Astrocyte (in vitro differentiated cells and primary cell): ENCODE measurements at regions not wholly inside any gene's neighbourhood (a gene's known extent, or its start where the extent isn't known, plus 50 kb on each side); places are given as distances from the start of the nearest gene placed in this dataset.

ENCODE experiments used
- DNase-seq: peaks from one replicate; pipeline ENCODE4 v3.0.0-alpha.2; 2010; ENCODE audit warnings: low read depth
- FAIRE-seq: peaks from 2 replicates; lab custom pipeline; 2011; peaks lifted over from hg19 to GRCh38; lab: Jason Lieb, UNC
- H2AFZ ChIP-seq: 2 replicates; pipeline ENCODE4 v1.6.0; 2012; ENCODE audit warnings: low read depth, low read length, inconsistent platforms
- H3K27ac ChIP-seq: 2 replicates; pipeline ENCODE4 v1.5.1; 2011; ENCODE audit warnings: low read depth, low read length, inconsistent platforms
- H3K27me3 ChIP-seq: 2 replicates; pipeline ENCODE4 v1.6.0; 2011; ENCODE audit warnings: low read length, inconsistent platforms; ENCODE audit not compliant: insufficient read depth
- H3K36me3 ChIP-seq: 2 replicates; pipeline ENCODE4 v1.5.1; 2011; ENCODE audit warnings: low read length, inconsistent platforms; ENCODE audit not compliant: insufficient read depth
- H3K4me1 ChIP-seq: 2 replicates; pipeline ENCODE4 v1.5.1; 2011; ENCODE audit warnings: low read length, inconsistent platforms; ENCODE audit not compliant: insufficient read depth
- H3K4me2 ChIP-seq: 2 replicates; pipeline ENCODE4 v1.6.0; 2012; ENCODE audit warnings: low read length, inconsistent platforms
- H3K4me3 ChIP-seq: 2 replicates; pipeline ENCODE4 v1.5.1; 2011; ENCODE audit warnings: low read depth, mild to moderate bottlenecking, low read length, inconsistent platforms; ENCODE audit not compliant: insufficient read depth
- H3K79me2 ChIP-seq: 2 replicates; pipeline ENCODE4 v1.6.0; 2012; ENCODE audit warnings: mild to moderate bottlenecking, low read length, inconsistent platforms; ENCODE audit not compliant: insufficient read depth
- H3K9ac ChIP-seq: 2 replicates; pipeline ENCODE4 v1.6.0; 2012; ENCODE audit warnings: mild to moderate bottlenecking, low read length, inconsistent platforms
- H3K9me3 ChIP-seq: 2 replicates; pipeline ENCODE4 v1.5.1; 2012; ENCODE audit warnings: low read depth, mild to moderate bottlenecking, low read length, inconsistent platforms; ENCODE audit not compliant: insufficient read depth
- H4K20me1 ChIP-seq: 2 replicates; pipeline ENCODE4 v1.6.0; 2012; ENCODE audit warnings: low read length, inconsistent platforms; ENCODE audit not compliant: insufficient read depth
- H3K27ac Mint-ChIP-seq: one replicate; pipeline ENCODE4 v1.8.0; 2021; ENCODE audit warnings: mild to moderate bottlenecking, mixed read lengths; ENCODE audit not compliant: unreplicated experiment
- H3K27me3 Mint-ChIP-seq: one replicate; pipeline ENCODE4 v1.8.0; 2021; ENCODE audit warnings: low read depth, mixed read lengths; ENCODE audit not compliant: unreplicated experiment
- H3K36me3 Mint-ChIP-seq: one replicate; pipeline ENCODE4 v1.8.0; 2021; ENCODE audit warnings: low read depth, mixed read lengths; ENCODE audit not compliant: unreplicated experiment
- H3K4me1 Mint-ChIP-seq: one replicate; pipeline ENCODE4 v1.8.0; 2021; ENCODE audit warnings: low read depth, mixed read lengths; ENCODE audit not compliant: unreplicated experiment
- H3K4me3 Mint-ChIP-seq: one replicate; pipeline ENCODE4 v1.8.0; 2021; ENCODE audit warnings: mild to moderate bottlenecking, moderate library complexity, mixed read lengths; ENCODE audit not compliant: unreplicated experiment
- H3K9me3 Mint-ChIP-seq: one replicate; pipeline ENCODE4 v1.8.0; 2021; ENCODE audit warnings: mild to moderate bottlenecking, mixed read lengths; ENCODE audit not compliant: unreplicated experiment
- EZH2 ChIP-seq: IDR thresholded peaks from 2 replicates; pipeline ENCODE4 v1.6.1; 2012; ENCODE audit warnings: mild to moderate bottlenecking, low read length, inconsistent platforms; ENCODE audit not compliant: insufficient read depth
- TF ChIP-seq, protein P1 (sequence below): IDR thresholded peaks from 2 replicates; pipeline ENCODE4 v1.5.1; 2011; ENCODE audit warnings: low read depth, mild to moderate bottlenecking, inconsistent platforms, low read length, moderate library complexity; ENCODE audit not compliant: insufficient read depth

DNA sequence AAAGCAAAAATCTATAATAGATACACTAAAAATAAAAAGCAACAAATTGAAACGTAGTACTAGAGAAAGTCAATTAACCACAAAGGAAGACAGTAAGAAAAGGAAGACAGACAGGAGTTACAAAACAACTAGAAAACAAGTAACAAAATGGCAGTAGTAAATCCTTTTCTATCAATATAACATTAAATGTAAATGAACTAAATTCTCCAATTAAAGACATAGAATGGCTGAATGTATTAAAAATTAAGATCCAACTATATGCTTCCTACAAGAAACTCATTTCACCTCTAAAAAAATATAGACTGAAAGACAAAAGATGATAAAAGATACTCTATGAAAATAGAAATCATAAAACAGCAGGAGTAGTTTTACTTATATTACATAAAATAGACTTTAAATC, 79.1 kb downstream of the CTH start:
- Mint-ChIP-seq H3K9me3 (no peaks in the 10 kb centered on the region), H3K4me3 (no peak overlapping the region), H3K27me3 (peaks cover 2% of the 10 kb centered on the region), H3K36me3 (no peaks in the 10 kb centered on the region), H3K27ac (no peak overlapping the region), H3K4me1 (peaks cover 28% of the 10 kb centered on the region)
- no peak for DNase-seq
- Histone ChIP-seq H3K79me2 (no peaks in the 10 kb centered on the region), H4K20me1 (no peaks in the 10 kb centered on the region), H3K4me3 (no peak overlapping the region), H3K4me2 (no peak overlapping the region), H3K27ac (no peak overlapping the region), H3K4me1 (peaks cover 15% of the 10 kb centered on the region), H3K9me3 (no peaks in the 10 kb centered on the region), H2AFZ (no peak overlapping the region), H3K36me3 (no peaks in the 10 kb centered on the region), H3K27me3 (no peaks in the 10 kb centered on the region), H3K9ac (no peak overlapping the region)
- TF ChIP-seq, protein P1, sequence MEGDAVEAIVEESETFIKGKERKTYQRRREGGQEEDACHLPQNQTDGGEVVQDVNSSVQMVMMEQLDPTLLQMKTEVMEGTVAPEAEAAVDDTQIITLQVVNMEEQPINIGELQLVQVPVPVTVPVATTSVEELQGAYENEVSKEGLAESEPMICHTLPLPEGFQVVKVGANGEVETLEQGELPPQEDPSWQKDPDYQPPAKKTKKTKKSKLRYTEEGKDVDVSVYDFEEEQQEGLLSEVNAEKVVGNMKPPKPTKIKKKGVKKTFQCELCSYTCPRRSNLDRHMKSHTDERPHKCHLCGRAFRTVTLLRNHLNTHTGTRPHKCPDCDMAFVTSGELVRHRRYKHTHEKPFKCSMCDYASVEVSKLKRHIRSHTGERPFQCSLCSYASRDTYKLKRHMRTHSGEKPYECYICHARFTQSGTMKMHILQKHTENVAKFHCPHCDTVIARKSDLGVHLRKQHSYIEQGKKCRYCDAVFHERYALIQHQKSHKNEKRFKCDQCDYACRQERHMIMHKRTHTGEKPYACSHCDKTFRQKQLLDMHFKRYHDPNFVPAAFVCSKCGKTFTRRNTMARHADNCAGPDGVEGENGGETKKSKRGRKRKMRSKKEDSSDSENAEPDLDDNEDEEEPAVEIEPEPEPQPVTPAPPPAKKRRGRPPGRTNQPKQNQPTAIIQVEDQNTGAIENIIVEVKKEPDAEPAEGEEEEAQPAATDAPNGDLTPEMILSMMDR, result no peak
- TF ChIP-seq EZH2, result no peak
- FAIRE-seq, result no peak

DNA sequence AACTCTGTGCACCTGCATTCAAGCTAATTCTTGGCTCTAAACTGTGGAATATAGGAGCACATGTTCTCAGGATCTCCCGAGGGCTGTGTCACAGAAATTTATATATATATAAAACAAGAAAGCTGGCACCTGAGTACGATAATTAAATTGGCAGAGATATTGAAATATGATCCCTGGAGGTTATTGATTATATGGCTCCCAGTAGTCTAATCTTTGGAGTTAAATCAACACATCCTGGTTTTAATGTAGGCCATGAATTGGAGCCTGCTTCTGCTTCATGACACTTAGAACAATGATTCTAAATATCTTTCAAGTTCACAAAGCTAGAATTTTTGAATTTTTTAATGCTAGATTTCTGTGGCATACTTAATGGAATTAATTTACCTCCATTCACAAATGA, 84.3 kb downstream of the CTH start:
- Histone ChIP-seq H3K9me3 (no peaks in the 10 kb centered on the region), H3K27ac (no peak overlapping the region), H3K79me2 (no peaks in the 10 kb centered on the region), H3K4me2 (no peak overlapping the region), H3K4me1 (no peaks in the 10 kb centered on the region), H3K4me3 (no peak overlapping the region), H3K9ac (no peak overlapping the region), H3K36me3 (no peaks in the 10 kb centered on the region), H2AFZ (no peak overlapping the region), H3K27me3 (no peaks in the 10 kb centered on the region), H4K20me1 (no peaks in the 10 kb centered on the region)
- H3K27ac Mint-ChIP-seq, result no peak overlapping the region
- no peak for DNase-seq
- H3K36me3 Mint-ChIP-seq, result no peaks in the 10 kb centered on the region
- no peak for FAIRE-seq
- peaks cover 2% of the 10 kb centered on the region for H3K27me3 Mint-ChIP-seq
- TF ChIP-seq, protein P1, result no peak
- TF ChIP-seq EZH2, result no peak
- no peaks in the 10 kb centered on the region for H3K9me3 Mint-ChIP-seq
- H3K4me1 Mint-ChIP-seq, result no peaks in the 10 kb centered on the region
- no peak overlapping the region for H3K4me3 Mint-ChIP-seq

DNA sequence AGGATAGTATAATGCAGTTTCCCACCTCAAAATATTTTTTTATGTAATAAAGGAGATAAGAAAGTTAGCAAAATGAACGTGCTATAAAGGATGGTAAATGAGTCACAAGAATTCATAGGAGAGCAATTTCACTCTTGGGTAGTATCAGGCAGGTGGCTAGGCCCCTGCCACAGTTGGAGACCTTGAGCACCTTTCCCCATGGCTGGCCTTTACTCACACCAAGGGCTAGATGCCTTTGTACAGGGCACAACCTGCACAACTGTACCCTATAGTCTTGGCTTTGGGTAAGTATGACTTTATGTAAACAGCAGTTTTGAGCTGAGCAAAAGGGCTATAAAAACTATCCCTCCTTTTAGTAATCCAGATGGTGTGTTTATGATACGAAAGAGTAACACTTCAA, 85.1 kb downstream of the CTH start:
- no peaks in the 10 kb centered on the region for H3K27me3 ChIP-seq
- H3K9me3 Mint-ChIP-seq, result no peaks in the 10 kb centered on the region
- no peak overlapping the region for H3K9ac ChIP-seq
- H3K27me3 Mint-ChIP-seq, result peaks cover 2% of the 10 kb centered on the region
- no peaks in the 10 kb centered on the region for H3K9me3 ChIP-seq
- no peak overlapping the region for H3K27ac Mint-ChIP-seq
- FAIRE-seq (no peak), DNase-seq (no peak)
- no peaks in the 10 kb centered on the region for H3K36me3 Mint-ChIP-seq
- no peaks in the 10 kb centered on the region for H3K4me1 Mint-ChIP-seq
- no peak overlapping the region for H3K4me2 ChIP-seq
- no peaks in the 10 kb centered on the region for H3K36me3 ChIP-seq
- H3K4me3 ChIP-seq, result no peak overlapping the region
- no peaks in the 10 kb centered on the region for H3K4me1 ChIP-seq
- no peaks in the 10 kb centered on the region for H3K79me2 ChIP-seq
- H3K27ac ChIP-seq, result no peak overlapping the region
- TF ChIP-seq, protein P1, result no peak
- TF ChIP-seq EZH2, result no peak
- H4K20me1 ChIP-seq, result no peaks in the 10 kb centered on the region
- H2AFZ ChIP-seq, result no peak overlapping the region
- no peak overlapping the region for H3K4me3 Mint-ChIP-seq
